G401.6 (cell line): ENCODE measurements at regions not wholly inside any gene's neighbourhood (a gene's known extent, or its start where the extent isn't known, plus 50 kb on each side); places are given as distances from the start of the nearest gene placed in this dataset.

ENCODE experiments used
- FAIRE-seq: peaks from 2 replicates; lab custom pipeline; 2012; peaks lifted over from hg19 to GRCh38; lab: Jason Lieb, UNC

DNA sequence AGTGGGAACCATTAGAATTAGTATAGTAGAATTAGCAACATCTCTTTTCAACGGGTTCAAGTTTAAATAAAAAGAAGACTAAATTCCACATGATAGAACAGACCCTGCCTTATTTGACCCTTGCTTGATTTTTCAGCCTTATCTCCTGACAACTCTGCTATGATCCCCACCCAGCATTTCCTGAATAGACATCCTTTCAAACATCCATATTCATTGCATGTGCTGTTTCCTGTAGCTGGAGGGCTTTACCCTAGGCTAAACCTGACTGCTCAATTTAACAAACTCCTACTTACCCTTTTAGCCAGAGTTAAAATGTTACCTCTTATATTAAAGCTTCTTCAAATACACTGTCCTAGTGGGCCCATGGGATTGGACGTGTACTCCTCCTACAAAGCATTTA, 594.8 kb upstream of the ARID1B start:
- FAIRE-seq: no peak

DNA sequence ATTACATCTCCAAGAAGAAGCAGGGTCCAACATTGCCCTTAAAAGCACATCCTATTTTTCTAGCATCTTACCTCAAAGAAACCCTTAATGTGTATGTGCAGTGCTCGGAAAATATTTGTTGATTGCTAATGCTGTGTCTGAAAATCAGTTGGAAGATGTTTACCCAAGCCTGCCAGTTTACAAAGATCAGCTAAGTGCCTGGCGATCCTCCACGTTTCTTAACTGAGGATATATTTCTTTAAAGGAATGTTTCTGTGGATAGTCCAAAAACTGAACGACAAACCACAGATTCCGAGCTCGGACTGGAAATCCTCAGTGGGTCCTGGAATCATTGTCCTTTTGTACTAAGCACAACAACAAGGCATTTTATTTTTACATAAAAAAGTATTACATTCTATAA, 595.7 kb upstream of the ARID1B start:
- FAIRE-seq: no peak

DNA sequence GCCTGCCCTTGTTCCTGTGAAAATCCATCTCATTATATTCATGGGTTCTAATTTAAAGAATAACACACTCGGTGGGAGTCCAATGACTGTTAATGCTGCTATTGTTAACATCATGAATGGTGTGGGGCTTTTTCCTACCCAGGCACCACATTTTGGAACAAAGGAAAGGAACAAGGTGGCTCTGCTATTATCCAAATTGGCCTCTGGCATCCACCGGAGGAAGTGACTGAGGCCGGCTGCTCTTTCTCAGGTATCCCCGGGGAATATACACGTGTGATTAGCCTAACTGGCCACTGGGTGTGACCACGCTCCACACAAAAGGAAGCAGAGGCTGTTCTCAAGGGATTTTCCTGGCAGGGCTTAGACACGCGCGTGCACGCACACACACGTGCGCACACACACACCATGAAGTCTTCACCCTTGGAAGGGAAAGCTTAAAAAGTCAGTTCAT, 601.2 kb upstream of the ARID1B start:
- FAIRE-seq: no peak

DNA sequence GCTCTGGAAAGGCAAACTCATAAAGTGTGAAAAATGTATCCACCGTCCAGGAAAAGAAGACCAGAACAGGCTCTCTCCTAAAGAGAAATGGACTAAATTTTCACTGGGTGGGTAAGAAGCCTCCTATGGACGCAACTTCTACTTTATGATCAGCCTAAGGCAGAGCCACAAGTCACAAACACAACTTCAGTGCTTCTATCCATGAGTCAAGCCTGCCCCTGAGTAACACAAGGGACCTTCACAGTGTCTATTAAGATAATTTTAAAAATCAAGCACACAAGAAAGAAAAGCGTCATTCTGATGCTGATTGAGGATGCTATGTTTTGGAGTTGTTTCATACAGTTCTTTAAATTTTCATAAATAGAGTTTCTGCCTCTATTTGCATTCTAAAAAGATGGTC, 601.7 kb upstream of the ARID1B start:
- FAIRE-seq: no peak

DNA sequence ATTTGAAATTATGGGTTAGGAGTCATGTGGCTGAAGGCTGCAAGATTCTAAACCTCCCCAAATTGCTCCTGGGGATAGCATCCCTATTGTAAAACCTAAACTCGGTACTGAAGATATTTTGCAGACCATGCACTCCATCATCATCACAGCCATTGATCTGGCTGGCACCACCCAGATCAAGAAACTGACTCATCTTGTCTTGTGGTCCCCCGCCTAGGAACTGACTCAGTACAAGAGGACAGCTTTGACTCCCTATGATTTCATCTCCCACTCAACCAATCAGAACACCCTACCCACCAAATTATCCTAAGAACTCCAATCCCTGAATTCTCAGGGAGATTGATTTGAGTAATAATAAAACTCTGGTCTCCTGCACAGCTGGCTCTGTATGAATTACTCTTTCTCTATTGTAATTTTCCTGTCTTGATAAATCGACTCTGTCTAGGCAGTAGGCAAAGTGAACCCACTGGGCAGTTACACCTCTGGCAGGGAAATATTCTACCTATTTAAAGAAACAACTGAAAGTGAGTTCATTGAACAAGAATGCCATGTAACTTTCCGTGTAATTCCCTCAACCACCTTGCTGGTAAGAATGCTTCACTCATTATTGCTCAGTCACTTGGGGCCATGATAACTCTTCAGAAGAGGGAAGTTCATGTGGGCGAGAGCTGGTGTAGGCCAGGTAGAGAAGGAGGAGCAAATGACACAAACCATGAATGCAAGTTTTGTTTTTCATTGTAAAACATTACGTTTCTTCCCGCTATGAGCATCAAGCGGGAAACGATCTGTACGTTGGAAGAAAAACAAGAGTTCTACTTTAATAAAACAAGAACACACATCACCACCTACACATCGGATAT, 602.9 kb upstream of the ARID1B start:
- FAIRE-seq: no peak

DNA sequence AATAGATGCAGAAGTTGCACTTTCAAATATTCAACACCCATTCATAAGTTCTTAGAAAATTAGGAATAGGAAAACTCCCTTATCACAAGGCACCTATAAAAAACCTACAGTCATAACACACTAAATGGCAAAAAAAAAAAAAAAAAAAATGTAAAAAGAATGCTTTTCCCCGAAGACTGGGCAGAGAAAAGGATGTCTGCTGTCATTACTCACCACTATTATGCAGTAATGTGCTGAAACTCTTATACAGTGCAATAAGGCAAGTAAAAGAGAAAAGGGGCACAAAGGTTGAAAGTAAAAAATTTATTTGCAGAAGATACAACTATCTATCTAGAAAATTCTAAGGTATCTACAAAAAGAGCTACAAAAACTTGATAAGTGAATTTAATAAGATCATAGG, 607.8 kb upstream of the ARID1B start:
- FAIRE-seq: no peak

DNA sequence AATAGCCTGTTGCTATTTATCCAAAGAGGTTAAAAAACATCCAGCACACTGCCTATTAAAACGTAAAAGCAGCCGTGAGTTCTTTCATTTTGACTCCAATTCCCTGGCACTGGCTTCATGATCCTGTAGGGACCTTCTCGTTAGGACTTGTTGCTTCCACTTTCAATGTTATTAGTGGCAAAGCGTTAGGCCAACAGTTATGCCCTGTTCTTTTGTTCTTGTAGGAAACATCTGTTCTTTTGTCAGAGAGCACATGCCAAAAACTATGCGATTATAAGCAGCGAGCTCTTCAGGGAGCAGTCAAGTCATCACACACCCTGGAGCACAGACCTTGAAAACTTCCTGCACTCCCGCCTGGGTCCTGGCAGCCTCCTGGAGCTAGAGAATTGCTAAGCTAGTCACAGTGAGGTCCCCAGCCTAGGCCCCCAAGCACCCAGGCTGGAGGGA, 609.5 kb upstream of the ARID1B start:
- FAIRE-seq: no peak

DNA sequence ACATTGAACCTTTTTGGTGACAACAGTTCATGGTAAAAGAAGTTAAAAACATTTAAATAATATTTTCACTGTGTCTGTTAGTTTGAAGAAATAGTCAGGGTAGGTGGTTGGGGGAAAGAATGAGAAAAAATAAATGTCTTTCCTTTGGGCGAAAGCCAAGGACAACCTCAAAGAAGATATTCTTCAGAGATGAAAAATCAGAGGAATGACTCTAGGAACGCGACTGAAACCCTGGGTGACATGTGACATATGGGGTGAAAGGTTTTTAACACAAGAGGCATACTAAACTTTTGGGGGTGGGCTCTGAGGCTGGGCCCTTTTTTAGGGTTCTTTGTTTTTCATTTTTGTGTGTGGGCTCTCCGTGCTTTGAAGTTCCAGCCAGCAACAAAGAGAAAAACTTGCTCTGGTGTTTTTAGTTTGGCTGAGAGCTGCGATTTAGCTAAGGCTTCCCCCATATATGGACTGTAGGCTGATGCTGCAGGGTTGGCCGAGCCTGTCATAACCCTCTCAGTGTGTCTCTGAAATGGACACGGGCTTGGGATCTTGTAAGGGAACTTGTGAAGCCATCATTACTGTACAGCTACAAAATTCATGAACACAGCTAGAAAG, 610.1 kb upstream of the ARID1B start:
- no peak for FAIRE-seq

DNA sequence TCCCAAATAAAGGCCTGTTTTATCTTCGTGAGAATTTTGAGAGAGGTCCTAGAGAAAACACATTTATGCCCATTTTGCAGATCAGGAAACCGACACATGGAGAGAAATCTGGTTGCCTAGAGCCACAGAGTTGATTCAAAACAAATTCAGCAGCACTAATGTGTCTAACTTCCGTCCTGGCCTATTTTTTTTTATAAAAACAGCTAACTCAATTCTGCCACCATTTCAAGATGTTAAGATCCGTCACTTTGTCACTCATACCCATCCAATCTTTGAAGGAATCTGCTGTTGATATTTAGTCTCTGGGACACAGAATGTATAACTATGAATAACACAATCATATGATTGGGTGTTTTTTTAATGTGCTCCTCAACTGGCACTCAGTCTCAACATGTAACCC, 611.1 kb upstream of the ARID1B start:
- FAIRE-seq: no peak

DNA sequence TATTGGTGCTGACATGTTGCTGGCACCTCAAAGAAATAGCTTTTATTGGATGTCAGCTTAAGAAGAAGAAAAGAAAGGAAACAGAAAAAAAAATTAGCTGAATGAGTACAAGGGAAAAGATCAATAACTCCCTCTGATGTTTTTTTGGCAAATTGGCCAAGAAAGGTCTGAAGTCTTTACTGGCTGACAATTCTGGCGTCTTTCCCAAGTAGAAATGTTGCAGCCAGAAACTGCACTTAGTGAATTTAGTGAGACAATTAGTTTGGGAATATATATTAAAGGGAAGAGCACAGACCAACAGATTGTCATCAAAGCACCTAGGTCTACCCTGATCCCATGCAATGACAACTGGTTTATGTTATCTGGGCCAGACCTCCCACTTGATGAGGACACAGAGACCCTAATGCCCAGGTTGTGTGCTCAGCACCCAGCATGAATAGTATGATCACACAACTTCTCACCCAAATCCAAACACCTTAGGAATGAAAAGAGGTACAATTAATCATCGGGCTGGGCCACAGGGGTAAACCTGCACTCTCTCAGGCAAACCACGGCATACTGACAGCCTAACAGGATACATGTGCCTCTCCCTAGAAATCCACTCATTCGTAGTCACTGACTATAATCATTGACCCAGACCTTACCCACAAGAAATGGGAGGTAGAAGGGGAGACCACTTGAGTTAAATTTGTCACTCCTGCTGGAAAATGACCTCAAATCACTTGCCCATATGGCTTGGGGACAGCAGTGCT, 612.3 kb upstream of the ARID1B start:
- FAIRE-seq: no peak

DNA sequence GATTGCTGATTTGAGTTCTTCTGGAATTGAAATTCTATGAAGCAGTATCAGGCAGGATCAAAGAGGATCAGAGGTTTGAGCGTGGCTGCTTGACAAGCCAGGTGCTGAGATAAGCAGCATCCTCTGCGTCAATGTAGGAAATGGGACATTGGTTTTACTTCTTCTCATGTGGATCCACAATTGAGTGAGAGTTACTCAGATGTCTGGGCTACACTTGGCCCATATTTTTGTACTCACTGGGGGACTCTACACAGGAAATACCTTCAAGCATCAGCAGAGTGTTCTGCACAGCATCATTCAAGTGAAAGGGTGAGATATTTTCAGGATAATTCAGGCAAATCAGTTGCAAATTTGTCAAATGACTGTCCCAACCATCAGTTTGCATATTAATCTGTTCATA, 613.9 kb upstream of the ARID1B start:
- no peak for FAIRE-seq

DNA sequence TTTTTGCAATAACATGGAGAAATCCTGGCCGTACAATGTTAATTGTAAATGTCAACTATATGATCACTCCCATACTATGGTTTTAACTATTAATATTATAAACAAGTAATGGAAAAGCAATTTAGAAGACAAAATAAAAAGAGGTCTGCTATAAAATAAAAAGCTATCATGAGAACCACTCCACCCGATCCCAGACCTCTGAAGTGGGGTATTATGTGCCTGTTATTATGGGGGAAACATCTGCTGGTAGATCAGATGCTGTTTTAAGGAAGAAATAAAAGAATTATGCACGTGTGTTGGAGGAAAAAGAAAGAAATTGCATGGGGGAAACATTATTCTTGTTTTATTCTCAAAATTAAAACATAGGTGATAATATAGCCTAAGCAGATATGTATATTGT, 615.7 kb upstream of the ARID1B start:
- FAIRE-seq: no peak

DNA sequence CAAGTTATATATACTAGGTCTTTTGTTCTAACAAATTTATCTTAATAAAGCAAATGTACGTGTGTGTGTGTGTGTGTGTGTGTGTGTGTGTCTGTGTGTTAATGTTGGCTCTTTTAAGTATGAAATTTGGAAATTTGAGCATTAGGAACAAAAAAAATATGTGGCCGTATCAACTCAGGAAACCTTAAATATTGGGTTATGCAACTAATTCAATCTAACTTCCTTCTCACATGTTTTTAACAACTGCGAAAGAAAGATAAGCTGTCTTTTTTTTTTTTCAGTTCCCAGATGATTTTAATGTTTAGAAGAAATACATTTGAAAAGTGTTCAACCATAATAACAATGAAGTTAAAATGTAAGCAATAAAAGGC, 616.4 kb upstream of the ARID1B start:
- FAIRE-seq: no peak

DNA sequence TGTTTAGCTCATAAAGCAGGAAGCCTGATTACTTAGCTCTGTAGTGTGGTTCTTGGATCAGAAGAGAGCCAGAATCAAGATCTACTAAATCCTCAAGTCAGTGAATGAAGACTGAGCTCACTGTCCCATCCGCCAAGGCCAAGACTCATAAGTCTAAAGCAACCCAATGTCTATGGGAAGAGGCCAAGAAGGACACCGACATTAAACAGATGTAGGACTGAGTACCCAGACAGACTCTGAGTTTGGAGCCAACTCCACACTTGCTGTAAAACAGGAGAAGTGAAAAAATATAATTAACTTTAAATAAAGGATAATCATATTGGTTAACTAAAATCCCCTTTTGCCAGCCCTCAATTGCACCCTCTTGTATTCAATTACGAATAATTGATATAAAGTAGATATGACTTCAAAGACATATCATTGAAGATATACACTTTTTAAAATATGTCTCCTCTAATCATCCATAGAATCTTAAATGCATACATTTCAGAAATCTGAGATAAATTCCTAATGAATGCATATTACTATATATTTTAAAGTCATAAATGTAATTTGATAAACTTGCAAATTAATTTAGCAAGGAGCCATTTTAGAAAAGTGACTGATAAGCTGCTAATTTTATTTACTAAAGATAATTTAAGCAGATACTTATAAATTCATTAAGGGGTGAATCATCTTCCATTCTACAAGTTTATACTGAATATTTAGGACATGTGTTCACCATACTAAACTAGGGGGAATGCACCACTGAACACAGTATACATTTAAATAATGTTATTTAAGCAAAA, 617.0 kb upstream of the ARID1B start:
- FAIRE-seq: no peak

DNA sequence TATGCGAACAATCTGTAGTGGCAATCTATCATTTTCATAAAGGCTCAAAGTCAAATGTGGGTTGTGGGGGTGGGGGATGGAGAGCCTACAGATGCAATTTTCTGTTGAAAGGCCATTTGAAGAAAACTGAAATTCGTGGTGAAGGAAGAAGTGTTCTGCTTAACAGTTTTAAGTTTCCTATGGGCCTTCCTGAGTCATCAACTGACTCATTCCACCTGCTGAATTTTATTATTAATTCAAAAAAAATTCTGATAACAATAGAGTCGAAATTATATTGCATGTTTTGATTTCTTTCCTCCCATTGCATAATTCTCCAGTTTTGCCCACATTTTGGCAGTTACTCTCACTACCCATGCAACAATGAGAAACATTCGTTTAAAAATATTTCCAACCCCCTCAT, 622.3 kb upstream of the ARID1B start:
- no peak for FAIRE-seq

DNA sequence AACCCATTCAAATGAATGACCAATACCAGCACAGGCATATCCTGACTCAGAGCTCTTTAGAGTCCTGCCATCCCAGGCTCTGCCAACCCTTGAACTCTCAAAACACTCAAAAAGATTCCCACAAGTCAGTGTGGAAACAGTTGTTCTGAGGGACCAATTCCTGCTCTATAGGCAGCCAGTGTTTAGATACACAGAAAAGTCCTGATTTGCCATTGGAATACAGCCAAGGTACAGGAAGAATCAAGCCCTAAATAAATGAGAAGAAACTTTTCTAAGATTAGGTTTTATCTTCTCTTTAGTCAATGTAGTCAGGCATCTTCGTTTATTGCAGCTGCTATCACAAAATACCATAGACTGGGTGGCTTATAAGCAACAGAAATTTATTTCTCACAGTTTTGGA, 626.8 kb upstream of the ARID1B start:
- no peak for FAIRE-seq

DNA sequence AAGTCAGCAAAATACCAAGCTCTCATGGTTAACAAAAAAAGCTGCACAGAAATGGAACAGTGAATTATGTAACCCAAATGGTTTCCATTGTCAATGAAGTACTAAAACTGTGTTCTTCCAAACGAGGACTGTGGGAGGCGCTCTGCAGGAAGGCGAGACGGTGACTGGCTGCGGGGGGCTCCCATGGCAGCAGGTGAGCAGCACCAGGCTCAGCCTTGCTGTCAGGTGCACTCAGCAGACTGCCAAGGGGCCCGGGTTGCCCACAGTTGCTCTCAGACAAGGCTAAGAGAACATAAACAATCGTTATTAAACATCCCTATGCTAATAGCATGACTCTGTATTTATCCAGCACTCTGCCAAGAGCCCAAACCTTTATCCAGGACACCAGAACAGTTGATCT, 630.3 kb upstream of the ARID1B start:
- FAIRE-seq: no peak

DNA sequence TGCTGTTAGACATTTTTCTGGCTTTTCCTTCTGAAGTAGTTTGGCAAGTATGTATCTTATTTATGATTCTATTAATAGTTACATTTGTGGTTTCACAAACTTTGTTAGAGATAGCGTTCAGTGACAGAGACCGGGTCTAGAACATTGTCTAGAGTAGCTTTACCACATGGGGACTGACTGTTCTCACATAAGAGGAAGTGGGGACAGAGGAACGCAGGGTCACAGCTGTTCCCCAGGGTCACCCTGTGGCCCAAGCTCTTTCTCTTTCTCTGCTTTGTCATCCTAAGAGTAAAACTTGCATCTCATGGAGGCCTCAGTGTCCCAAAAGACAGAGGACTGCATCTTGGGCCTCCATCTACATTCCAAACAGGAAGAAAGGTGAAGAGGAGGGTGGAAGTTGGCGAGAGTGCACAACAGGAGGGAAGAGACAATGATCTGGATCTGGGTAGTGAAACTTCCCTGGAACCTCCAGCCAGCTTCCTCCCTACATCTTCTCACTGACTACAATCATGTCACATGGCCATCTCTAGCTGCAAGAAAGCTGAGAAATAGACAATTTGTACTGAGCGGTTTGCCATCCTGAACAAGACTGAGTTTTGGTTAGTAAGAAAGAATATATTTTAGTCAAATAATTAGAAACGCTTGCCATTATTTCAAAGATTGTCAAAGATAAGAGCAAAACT, 645.8 kb upstream of the ARID1B start:
- no peak for FAIRE-seq

DNA sequence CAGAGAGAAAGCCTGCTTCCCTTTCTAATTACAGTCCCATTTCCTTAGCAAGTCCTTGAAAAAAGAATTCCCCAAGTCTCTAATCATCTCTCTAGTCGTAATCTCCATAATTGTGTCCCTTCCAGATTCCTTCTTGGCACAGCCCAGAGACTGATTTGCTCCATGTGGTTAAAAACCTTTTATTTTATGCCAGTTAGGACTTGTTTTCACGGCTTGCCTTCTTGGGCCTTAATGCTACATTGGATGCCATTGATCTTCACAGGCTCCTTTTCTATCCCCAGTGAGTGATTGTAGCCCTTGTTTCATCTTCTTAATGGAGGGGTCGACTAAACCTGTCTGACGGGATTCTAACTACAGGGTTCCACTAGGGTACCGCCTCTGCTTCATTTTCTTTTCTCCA, 650.6 kb upstream of the ARID1B start:
- no peak for FAIRE-seq

DNA sequence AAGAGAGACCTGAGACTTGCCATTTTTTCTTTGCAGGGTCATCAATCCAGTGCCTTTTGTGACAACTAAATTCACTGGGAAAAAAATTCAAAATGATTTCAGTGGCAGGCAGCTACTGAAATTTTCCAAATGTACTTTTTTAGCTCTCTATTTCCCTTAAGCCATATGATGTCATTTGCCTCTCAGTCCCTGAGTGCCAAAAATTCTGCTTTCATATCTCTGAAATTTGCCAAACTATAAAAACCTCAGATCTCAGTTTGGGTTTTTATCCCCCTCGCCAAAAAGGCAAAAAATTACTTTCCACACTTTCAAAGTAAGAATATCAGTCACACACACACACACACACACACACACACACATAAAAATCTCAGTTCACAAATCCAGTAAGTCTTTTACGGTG, 651.3 kb upstream of the ARID1B start:
- no peak for FAIRE-seq

DNA sequence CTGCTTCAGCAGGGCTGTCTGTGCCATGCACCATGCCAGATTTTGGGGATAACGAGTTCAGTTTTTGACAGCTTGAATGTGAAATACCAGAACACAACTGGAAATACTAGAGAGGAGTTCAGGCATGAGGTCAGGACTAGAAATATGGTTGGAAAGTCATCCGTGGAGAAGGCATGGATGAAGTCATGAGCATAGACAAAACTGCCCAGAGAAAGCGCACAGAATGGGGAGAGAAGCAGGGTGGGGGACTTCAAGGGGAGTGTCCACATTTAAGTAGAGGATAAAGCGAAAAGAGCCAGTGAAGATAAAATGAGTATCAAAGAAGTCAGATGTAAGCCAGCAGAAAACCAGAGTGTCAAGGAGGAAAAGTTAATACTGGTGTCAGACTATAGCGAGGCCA, 653.4 kb upstream of the ARID1B start:
- no peak for FAIRE-seq

DNA sequence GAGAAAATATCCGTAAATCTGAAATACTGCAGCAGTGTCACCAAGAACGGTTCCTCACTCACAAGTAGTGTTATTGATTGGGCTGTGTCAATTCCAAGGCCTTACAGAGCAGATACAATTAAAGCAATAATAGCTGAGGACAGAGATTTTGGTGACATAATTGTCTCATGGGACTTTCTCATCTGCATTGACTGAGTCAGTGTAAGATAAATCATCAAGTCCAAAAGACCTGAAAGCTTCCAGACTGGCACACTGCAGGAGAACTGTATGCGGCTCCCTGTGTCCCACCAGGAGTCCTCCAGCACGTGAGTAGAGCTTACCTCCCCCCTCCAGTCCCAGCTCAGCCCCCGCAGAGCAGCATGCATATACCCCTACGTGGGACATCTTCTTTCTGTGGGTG, 655.2 kb upstream of the ARID1B start:
- no peak for FAIRE-seq
